ENCODE measurements at regions not wholly inside any gene's neighbourhood (a gene's known extent, or its start where the extent isn't known, plus 50 kb on each side); places are given as distances from the start of the nearest gene placed in this dataset.

- H3K9me3 ChIP-seq (replicated peaks; ENCODE audit: low read length): no peaks in the 10 kb centered on the region
- H3K4me1 ChIP-seq (ENCODE audit: control insufficient read depth, insufficient read depth, low read length): peaks cover 5% of the 10 kb centered on the region
- no peaks in the 10 kb centered on the region for H3K36me3 ChIP-seq (ENCODE audit: insufficient read depth, low read length)
- no peaks in the 10 kb centered on the region for H3K27me3 ChIP-seq (ENCODE audit: control insufficient read depth, insufficient read depth, low read length)
- no peak overlapping the region for H3K4me3 ChIP-seq (ENCODE audit: low read length)
- H3K4me2 ChIP-seq (ENCODE audit: low read length): no peak overlapping the region
- H3K9ac ChIP-seq (ENCODE audit: low read depth, low read length): no peak overlapping the region
Observed at GRCh38 chr2:224209555-224210285, 170.6 kb upstream of the SERPINE2 start.

DNA sequence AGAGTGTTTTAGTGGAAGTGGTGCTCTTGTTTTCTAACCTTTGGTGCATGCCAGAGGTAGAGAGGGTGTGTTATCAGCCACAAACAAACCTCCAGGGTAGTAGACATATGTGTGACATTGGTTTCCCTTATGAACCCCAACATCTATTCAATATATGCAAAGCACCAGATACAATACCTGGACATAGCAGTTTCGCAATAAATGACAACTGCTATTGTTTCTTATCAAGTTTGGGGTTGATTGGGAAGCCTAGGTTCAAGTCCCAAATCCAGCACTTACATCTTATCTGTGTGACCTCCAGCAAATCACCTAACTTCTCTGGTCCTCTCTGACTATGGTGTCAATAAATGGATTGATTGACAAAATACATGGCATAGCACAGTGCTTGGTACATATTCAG, 169.4 kb upstream of the SERPINE2 start:
- peaks cover 5% of the 10 kb centered on the region for H3K4me1 ChIP-seq (ENCODE audit: control insufficient read depth, insufficient read depth, low read length)
- H3K4me2 ChIP-seq (ENCODE audit: low read length): no peak overlapping the region
- H3K36me3 ChIP-seq (ENCODE audit: insufficient read depth, low read length): no peaks in the 10 kb centered on the region
- H3K9me3 ChIP-seq (replicated peaks; ENCODE audit: low read length): no peaks in the 10 kb centered on the region
- no peaks in the 10 kb centered on the region for H3K27me3 ChIP-seq (ENCODE audit: control insufficient read depth, insufficient read depth, low read length)
- H3K9ac ChIP-seq (ENCODE audit: low read depth, low read length): no peak overlapping the region
- H3K4me3 ChIP-seq (ENCODE audit: low read length): no peak overlapping the region

DNA sequence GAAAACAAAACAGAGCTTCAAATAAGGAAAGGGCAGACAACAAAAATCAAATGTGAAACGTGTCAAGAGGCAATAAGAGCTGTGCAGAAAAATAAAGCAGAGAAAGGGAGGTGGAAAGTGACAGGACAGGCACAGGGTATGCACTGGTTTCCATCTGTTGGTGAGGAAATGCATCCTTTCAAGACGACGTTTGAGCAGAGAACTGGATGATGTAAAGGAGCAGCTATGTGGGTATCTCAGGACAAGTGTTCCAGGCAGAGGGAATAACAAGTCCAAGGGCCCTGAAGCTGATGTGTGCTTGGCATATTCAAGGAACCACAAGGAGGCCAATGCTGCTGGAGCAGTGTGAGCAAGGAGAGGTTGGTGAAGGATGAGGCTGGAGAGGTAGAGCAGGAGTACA, 168.9 kb upstream of the SERPINE2 start:
- Histone ChIP-seq H3K9ac (ENCODE audit: low read depth, low read length) (no peak overlapping the region), H3K4me1 (ENCODE audit: control insufficient read depth, insufficient read depth, low read length) (peaks cover 5% of the 10 kb centered on the region), H3K36me3 (ENCODE audit: insufficient read depth, low read length) (no peaks in the 10 kb centered on the region), H3K4me3 (ENCODE audit: low read length) (no peak overlapping the region), H3K9me3 (replicated peaks; ENCODE audit: low read length) (no peaks in the 10 kb centered on the region), H3K27me3 (ENCODE audit: control insufficient read depth, insufficient read depth, low read length) (no peaks in the 10 kb centered on the region), H3K4me2 (ENCODE audit: low read length) (no peak overlapping the region)

- no peaks in the 10 kb centered on the region for H3K27me3 ChIP-seq (ENCODE audit: control insufficient read depth, insufficient read depth, low read length)
- H3K36me3 ChIP-seq (ENCODE audit: insufficient read depth, low read length): no peaks in the 10 kb centered on the region
- H3K9ac ChIP-seq (ENCODE audit: low read depth, low read length): no peak overlapping the region
- H3K4me1 ChIP-seq (ENCODE audit: control insufficient read depth, insufficient read depth, low read length): peaks cover 5% of the 10 kb centered on the region
- H3K9me3 ChIP-seq (replicated peaks; ENCODE audit: low read length): no peaks in the 10 kb centered on the region
- no peak overlapping the region for H3K4me3 ChIP-seq (ENCODE audit: low read length)
- no peak overlapping the region for H3K4me2 ChIP-seq (ENCODE audit: low read length)
Observed at GRCh38 chr2:224206816-224207215, 167.7 kb upstream of the SERPINE2 start.

DNA sequence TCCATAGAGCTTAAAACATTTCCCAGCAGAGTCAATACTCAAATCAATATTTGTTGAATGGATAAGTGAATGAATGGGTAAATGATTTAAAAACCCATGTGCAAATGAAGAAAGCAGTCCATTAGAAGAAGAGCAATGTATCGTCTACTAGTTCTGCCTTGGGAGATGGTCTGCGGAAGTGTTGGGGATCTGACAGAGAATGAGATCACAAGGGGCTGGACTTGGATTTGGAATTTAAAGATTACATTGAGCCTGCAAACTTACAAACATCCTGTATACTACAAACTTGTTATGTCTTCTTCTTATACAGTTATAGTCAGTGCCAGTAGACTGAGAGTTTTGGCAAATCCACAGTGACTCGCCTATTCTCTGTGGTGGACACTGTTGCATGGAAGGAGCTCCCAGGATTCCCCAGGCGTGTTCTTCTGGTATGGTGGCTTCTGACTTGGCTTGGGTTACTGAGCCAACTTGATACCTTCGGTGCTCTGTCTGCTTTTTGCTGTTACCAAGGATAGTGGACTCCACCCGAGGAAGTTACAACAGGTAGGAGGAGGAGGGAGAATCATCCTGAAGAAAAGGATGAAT, 163.3 kb upstream of the SERPINE2 start:
- Histone ChIP-seq H3K27me3 (ENCODE audit: control insufficient read depth, insufficient read depth, low read length) (no peaks in the 10 kb centered on the region), H3K4me1 (ENCODE audit: control insufficient read depth, insufficient read depth, low read length) (peaks cover 6% of the 10 kb centered on the region), H3K4me2 (ENCODE audit: low read length) (no peak overlapping the region), H3K4me3 (ENCODE audit: low read length) (no peak overlapping the region), H3K9ac (ENCODE audit: low read depth, low read length) (no peak overlapping the region), H3K36me3 (ENCODE audit: insufficient read depth, low read length) (no peaks in the 10 kb centered on the region), H3K9me3 (replicated peaks; ENCODE audit: low read length) (no peaks in the 10 kb centered on the region)

DNA sequence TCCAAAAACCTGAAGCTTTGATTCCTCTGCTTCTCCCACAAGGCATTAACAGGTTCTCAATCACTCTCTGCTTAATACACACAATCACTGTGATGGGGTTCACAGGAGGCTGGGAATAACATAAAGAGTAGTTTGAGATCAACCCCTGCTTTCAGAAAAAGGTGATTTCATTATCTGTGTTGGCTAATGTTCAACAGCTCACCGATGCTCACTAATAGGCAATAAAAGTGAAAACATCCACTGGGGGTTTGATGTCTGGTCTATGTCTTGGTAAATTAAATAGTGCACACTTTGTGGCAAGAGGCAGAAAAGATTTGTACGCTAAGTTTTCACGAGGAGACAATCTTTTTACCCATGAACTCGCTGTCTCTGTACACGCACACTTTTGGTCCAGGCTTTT, 159.3 kb upstream of the SERPINE2 start:
- Histone ChIP-seq H3K4me1 (ENCODE audit: control insufficient read depth, insufficient read depth, low read length) (peaks cover 6% of the 10 kb centered on the region), H3K4me2 (ENCODE audit: low read length) (no peak overlapping the region), H3K9ac (ENCODE audit: low read depth, low read length) (no peak overlapping the region), H3K36me3 (ENCODE audit: insufficient read depth, low read length) (no peaks in the 10 kb centered on the region), H3K27me3 (ENCODE audit: control insufficient read depth, insufficient read depth, low read length) (no peaks in the 10 kb centered on the region), H3K9me3 (replicated peaks; ENCODE audit: low read length) (no peaks in the 10 kb centered on the region), H3K4me3 (ENCODE audit: low read length) (no peak overlapping the region)

- H3K27me3 ChIP-seq (ENCODE audit: control insufficient read depth, insufficient read depth, low read length): no peaks in the 10 kb centered on the region
- H3K36me3 ChIP-seq (ENCODE audit: insufficient read depth, low read length): no peaks in the 10 kb centered on the region
- H3K4me2 ChIP-seq (ENCODE audit: low read length): no peak overlapping the region
- no peak overlapping the region for H3K4me3 ChIP-seq (ENCODE audit: low read length)
- H3K9ac ChIP-seq (ENCODE audit: low read depth, low read length): no peak overlapping the region
- no peaks in the 10 kb centered on the region for H3K9me3 ChIP-seq (replicated peaks; ENCODE audit: low read length)
- H3K4me1 ChIP-seq (ENCODE audit: control insufficient read depth, insufficient read depth, low read length): peaks cover 6% of the 10 kb centered on the region
Observed at GRCh38 chr2:224196810-224197209, 157.7 kb upstream of the SERPINE2 start.

DNA sequence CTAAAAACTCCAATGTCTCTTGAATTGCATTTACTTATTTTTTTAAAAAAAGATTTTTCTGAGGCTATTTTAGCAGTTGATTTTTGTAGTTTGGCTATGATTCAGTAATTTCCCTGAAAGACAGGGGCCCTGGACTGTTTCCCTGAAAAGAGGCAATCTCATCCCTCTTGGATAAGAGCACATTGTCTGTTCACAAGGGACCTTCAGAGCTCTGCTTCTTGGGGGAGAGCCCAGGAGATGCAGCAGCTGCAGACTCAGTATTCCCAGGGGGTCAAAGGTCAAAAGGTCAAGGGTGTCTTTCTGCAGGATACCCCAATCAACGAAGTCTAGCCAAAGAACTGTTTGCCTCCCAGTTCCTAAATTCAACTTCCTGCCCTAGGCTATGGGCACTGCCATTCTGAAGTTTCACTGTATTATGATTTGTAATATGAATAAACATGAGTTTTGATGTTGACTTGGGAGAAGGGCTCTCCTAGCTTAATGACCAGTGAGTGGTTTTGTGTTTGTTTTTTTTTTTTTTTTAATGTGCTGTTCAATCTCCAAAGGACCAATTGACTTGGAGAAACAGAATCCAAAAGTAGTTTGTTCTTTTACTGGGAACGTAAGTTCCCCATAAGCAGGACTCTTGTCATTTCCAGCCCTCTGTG, 157.0 kb upstream of the SERPINE2 start:
- H3K4me3 ChIP-seq (ENCODE audit: low read length): no peak overlapping the region
- peaks cover 9% of the 10 kb centered on the region for H3K4me1 ChIP-seq (ENCODE audit: control insufficient read depth, insufficient read depth, low read length)
- no peak overlapping the region for H3K4me2 ChIP-seq (ENCODE audit: low read length)
- no peaks in the 10 kb centered on the region for H3K27me3 ChIP-seq (ENCODE audit: control insufficient read depth, insufficient read depth, low read length)
- no peak overlapping the region for H3K9ac ChIP-seq (ENCODE audit: low read depth, low read length)
- no peaks in the 10 kb centered on the region for H3K36me3 ChIP-seq (ENCODE audit: insufficient read depth, low read length)
- no peaks in the 10 kb centered on the region for H3K9me3 ChIP-seq (replicated peaks; ENCODE audit: low read length)

GRCh38 chr2:224194161-224194560, 155.1 kb upstream of the SERPINE2 start:
- no peak overlapping the region for H3K9ac ChIP-seq (ENCODE audit: low read depth, low read length)
- no peaks in the 10 kb centered on the region for H3K27me3 ChIP-seq (ENCODE audit: control insufficient read depth, insufficient read depth, low read length)
- peaks cover 4% of the 10 kb centered on the region for H3K4me1 ChIP-seq (ENCODE audit: control insufficient read depth, insufficient read depth, low read length)
- no peak overlapping the region for H3K4me2 ChIP-seq (ENCODE audit: low read length)
- H3K36me3 ChIP-seq (ENCODE audit: insufficient read depth, low read length): no peaks in the 10 kb centered on the region
- no peaks in the 10 kb centered on the region for H3K9me3 ChIP-seq (replicated peaks; ENCODE audit: low read length)
- H3K4me3 ChIP-seq (ENCODE audit: low read length): no peak overlapping the region

- Histone ChIP-seq H3K4me2 (ENCODE audit: low read length) (no peak overlapping the region), H3K9me3 (replicated peaks; ENCODE audit: low read length) (no peaks in the 10 kb centered on the region), H3K27me3 (ENCODE audit: control insufficient read depth, insufficient read depth, low read length) (no peaks in the 10 kb centered on the region), H3K4me3 (ENCODE audit: low read length) (no peak overlapping the region), H3K9ac (ENCODE audit: low read depth, low read length) (no peak overlapping the region), H3K4me1 (ENCODE audit: control insufficient read depth, insufficient read depth, low read length) (peaks cover 4% of the 10 kb centered on the region), H3K36me3 (ENCODE audit: insufficient read depth, low read length) (no peaks in the 10 kb centered on the region)
Observed at GRCh38 chr2:224191465-224191864, 152.4 kb upstream of the SERPINE2 start.

GRCh38 chr2:224190936-224191270, 151.8 kb upstream of the SERPINE2 start:
- H3K36me3 ChIP-seq (ENCODE audit: insufficient read depth, low read length): no peaks in the 10 kb centered on the region
- no peak overlapping the region for H3K4me3 ChIP-seq (ENCODE audit: low read length)
- no peak overlapping the region for H3K4me2 ChIP-seq (ENCODE audit: low read length)
- H3K4me1 ChIP-seq (ENCODE audit: control insufficient read depth, insufficient read depth, low read length): peaks cover 4% of the 10 kb centered on the region
- no peaks in the 10 kb centered on the region for H3K9me3 ChIP-seq (replicated peaks; ENCODE audit: low read length)
- H3K9ac ChIP-seq (ENCODE audit: low read depth, low read length): no peak overlapping the region
- H3K27me3 ChIP-seq (ENCODE audit: control insufficient read depth, insufficient read depth, low read length): no peaks in the 10 kb centered on the region
